ENCODE measurements at regions not wholly inside any gene's neighbourhood (a gene's known extent, or its start where the extent isn't known, plus 50 kb on each side); places are given as distances from the start of the nearest gene placed in this dataset.

DNA sequence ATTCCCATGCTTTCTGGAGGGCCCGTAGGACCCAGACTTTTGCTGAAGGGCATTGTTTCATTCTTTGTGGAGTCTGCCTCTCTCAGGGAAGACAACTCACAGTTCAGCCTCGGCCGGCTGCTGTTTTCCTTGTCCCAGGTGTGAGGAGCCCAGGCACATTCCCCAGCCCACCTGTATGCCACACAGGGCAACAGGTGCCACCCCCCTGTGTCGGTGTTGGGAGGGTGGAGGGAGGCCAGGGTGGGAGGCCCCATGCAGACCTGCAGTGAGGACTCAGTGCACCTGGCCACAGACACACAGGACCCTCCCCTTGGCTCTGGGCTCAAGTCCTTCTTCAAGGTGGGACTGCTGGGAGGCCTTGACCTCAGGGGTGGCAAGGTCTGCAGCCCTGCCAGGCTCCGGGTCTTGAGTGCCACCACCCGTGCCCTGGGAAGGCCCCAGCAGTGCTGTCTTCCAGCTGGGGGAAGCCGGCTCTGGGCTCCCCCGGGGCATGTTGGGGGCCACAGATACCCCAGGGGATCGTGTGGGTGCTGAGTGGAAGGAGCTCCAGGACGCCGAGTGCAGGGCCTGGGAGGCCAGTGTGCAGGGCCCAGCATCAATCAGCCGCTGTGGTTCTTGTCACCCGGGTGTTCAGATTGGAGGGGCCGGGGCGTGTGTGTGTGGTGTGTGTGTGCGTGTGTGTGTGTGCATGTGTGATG, 1286.1 kb downstream of the BRD1 start:
- no peak for DNase-seq

DNA sequence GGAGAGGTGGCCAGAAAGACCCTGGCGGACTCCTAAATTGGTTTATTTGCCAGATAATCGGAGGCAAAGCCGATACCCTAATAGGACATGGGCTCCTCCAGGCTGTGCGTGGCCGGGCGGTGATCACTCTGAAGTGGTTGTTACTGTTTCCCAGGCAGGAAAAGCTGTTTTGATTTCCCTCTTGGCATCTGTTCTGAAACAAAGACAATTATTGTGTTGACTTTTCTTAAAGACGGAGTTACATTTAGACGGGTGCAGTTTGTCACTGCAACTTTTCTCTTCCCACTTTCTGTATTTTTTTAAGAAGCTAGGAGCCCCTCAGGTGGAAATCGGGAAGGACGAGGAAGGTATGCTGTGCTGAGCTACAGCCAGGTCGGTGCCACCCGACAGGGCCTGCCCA, 1288.4 kb downstream of the BRD1 start:
- no peak for DNase-seq

DNA sequence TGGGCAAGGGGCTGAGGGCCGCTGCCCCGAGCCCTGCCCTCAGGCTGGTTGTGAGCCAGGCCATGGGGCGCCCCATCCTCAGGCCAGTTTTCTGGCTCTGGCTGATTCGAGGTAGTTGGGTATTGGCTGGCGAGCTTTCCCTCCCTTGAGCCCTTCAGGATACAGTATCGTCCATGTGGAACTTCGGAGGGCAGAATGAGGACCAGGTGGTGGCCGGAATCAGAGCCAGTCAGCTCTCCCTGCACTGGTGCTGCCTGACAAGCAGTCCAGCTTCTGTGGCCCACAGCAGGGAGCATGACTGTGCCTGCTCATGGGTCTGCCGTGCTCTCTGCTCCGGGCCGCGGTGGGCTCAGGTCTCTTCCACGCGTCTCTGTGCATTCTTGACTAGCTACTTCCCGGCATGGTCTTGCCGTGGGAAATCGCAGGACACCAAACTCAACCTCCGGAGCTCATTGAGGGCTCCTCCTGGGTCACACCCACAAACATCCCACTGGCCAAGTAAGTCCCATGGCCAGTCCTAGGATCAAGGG, 1289.3 kb downstream of the BRD1 start:
- DNase-seq, result no peak

DNA sequence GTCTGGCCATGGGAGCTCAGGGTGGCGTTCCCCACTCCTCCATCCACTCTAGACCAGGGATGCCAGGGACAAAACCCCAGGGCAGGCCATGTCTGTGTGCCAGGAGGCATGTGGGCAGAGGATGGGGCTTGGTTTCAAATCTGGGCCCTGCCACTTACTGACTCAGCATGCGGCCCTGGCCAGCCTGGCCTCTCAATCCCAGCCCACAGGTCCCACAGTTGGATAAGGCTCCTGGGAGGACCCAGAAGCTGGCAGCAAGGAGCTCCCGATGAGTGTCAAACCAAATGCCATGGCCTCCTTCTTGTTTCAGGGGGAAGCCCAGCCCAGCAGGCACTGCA, 1290.4 kb downstream of the BRD1 start:
- no peak for DNase-seq

DNA sequence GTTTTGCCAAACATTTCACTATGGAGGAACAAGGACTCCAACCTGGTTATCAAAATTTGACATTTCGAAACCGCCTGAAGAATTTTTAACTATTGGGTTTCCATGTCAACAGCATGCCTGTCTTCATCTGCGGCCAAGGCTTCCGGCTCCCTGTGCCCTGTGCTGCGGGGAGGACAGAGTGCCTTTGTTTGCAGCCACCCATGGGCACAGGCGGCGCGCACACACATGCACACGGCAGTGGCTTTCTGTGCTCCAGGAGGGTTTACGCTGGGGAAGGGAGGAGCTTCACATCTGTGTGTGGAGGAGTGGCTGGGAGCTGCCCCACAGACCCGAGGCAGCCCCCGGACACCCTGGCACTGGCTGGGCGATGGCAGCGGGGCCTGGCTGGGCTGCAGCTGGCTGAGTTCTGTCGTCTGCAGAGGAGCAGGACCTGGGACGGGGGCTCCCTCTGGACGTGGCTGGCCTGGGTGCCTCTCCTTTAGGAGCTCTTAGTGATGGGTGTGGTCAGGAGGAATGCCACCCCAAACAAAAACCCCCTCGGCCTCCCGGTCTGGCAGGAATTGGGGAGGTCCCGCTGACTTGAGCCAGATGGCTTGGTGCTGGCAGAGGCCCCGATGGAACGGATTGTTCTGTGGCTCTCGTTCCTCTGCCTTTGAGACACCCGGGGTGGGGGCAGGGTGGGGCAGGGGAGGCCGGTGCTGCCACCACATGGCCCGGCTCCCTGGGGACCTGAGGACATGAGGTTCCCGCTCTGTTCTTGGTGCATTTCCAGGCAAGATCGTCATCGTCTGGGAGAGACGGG, 1290.9 kb downstream of the BRD1 start:
- DNase-seq, result no peak

DNA sequence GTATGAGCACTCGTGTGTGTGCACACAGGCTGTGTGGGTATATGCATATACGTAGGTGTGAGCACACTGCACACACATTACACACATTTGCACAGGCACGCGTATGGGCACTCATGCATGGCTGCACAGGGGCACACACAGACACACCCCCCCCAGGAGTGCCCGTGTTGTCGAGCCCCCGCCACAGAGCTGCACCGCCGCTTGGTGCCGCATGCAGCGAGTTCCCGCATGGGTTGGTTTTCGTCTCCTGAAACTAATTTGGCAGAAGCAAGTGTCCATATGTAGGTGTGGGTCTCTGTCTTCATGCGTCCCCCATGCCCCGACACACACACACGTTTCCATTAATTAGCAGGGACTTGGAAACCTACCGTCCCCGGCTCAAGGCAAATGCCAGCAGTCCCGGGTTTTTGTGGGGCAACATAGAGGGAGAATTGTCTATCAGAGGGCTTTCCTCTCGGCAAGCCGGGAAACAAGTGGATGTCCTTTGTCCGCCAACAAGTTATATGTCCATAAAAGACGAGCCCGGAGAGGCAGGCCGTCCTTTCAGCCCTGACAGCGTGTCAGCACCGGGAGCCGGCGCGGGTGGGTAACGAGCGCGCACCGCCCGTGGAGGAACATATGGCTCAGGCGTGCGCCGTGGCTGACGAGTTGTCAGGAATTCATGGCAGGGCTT, 1291.7 kb downstream of the BRD1 start:
- DNase-seq, result no peak

DNA sequence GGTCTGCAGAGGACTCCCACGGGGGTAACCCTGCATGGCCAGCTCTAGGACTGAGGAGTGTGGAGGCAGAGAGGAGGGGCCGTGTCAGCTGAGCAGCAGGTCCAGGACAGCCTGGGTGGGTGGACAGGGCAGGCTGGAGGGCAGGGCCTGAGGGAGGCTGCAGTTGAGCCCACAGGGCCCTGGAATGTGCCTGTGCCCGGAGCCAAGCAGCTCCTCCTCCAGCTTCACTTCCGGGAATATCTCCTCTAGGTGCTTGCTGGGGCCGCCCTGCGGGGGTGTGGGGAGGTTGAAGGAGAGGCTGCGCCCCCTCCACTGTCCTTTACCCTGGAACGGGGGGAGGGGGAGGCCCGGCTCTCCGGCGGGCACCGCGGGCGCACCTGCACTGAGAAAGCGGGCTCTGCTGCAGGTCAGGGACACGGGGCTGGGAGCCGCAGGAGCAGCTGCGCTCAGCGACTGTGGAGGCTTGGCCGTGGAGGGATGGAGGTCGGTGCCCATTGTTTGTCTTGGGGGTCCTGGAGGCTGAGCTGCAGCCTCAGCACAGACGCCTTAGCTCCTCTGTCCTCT, 1293.2 kb downstream of the BRD1 start:
- no peak for DNase-seq

DNA sequence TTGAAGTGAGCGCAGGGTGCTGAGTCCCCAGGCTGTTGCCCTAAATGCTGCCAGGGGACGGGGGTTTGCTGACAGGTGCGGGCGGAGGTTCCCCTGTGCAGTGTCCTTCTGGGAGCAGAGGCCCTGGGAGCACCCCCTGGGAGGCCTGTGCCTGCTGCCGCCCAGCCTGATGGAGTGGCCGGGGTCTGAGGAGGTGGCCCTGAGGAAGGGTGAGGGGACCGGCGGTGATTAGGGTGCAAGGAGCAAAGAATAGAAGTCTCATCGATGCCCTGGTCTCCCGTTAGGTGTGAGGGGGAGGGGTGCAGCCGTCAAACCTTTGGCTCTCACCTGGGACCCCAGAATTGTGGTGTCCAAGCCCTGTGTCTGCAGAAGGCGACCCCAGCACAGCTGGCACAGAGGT, 1294.7 kb downstream of the BRD1 start:
- DNase-seq, result no peak

DNA sequence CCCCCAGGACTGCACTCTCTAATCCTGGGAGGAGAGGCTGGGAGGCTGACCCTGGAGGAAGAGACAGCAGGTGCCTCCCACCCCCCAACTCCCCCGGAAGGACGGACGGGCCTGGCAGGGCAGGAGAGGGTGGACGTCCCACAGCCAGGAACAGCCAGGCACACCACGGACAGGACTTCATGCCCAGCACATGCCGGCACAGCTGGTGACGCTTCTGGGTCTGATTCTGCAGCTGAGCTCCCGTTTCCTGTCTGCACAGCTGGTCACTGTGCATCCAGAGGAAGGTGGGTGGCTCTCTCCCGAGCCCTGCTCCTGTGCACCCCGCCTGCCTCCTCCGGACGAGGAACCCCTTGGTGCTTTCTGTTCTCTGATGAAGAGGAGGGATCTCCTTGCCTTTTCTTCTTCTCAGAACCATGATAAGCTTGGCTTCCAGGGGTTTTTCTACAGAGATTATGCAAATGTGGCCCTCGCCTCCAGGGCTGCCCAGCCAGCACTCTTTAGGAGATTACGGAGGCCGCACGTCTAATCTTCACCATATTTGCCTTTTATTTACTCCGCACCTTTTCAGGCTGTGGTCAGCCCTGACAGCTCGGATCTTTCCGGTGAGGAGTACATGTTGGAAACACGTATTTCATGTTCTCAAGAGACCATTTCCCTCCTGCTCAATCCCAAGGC, 1295.8 kb downstream of the BRD1 start:
- DNase-seq, result no peak

DNA sequence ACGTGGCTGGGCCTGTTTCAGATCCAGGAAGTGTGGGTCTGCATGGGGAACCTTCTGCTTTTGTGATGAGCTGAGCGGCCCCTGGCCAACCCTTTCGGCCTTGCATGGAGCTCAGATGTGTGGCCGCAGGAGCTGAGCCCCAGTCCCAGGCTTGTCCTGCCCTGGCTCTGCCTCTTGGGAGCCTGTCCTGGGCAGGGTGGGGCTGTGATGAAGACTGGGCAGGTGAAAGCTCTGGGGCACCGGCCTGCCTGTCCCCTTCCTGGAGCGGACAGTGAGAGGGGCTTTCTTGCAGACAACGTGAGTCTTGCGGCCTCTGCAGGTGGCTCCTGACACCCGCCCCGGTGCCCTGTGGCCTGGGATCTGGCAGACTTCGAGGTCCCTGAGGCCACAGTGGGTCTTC, 1296.6 kb downstream of the BRD1 start:
- DNase-seq, result no peak

DNA sequence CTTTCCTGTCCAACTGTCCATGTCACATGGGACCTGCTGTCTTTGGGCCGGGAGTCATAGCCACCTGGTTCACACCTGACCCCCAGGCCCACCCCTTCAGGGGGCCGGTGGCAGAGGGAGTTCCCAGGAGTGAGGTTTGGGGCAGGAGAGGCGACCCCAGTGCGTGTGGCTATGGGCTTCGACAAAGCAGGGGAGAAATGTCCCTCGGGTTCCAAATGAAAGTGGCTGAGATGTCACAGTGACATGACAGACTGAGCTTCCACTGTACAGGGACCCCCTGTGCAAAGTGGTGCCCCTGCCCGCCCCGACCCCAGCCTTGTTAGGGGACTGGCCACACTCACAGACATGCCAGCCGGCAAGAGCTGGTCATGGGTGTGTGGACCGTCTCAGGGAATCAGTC, 1297.0 kb downstream of the BRD1 start:
- no peak for DNase-seq

DNA sequence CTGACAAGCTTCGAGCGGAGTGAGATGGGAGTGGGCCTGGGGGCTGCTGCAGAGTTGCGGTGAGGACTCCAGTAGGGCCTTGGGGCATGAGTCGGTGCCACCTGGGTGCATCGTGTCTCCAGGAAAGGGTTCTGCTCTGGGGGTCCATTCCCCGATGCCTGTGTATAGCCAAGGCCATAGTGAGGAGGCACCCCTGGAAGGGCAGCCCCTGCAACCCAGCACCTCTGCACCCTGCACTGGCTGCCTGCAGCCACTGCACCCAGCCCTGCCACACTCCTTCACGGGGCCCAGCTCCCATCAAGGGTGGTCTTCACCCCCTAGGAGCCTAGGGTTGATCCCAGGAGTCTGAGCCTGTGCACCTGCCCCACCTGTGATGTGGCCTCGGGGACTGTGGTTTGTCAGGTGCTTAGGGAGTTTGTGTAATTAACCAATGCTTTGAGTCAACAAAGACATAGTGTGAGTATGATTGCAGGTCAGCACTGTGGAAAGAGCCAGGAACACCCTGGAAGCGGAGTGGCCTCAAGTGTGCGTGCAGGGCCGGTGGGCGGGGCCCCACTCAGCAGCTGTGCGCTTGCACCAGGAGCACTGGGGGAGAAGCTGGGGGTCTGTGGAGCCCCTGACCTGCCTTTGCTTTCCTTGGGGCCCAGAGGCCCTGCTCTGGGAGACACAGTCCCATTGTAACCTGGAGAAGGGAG, 1299.3 kb downstream of the BRD1 start:
- no peak for DNase-seq

DNA sequence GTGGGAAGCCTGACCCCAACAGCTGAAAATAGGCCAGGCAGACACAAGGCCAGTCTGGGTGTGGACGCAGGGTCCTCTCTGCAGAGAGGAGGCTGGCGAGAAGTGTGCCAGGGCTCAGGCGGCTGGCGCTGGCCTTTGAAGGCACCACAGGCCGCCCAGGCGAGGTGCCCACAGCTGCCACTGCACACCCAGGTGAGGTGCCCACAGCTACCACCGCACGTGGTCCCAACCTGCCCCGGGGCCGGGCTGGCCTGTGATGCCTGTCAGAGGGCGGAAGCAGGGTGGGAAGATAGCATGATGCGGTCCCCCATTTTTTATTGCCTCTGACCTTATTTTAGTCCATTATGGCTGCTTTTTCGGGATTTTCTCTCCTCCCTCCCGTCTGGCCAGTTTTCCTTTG, 1303.9 kb downstream of the BRD1 start:
- DNase-seq, result no peak

DNA sequence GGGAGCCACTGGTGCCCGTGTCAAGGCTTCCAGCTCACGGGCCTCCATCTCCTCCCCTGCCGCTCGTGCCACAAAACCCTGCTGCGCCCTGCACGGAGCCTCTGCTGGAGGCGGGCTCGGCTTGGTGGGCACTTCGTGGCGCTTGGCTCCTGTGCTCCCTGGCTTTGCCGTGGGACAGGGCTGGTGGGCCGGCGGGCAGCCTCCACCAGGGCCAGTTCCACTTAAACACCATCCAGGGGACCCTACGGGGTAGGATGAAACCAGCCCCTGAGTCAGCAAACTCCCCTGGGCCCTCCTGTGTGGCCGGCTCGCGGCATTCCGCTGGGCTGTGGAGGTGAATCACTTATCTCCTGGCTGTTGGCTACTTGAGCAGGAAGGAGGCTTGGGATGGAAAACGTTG, 1304.6 kb downstream of the BRD1 start:
- no peak for DNase-seq

DNA sequence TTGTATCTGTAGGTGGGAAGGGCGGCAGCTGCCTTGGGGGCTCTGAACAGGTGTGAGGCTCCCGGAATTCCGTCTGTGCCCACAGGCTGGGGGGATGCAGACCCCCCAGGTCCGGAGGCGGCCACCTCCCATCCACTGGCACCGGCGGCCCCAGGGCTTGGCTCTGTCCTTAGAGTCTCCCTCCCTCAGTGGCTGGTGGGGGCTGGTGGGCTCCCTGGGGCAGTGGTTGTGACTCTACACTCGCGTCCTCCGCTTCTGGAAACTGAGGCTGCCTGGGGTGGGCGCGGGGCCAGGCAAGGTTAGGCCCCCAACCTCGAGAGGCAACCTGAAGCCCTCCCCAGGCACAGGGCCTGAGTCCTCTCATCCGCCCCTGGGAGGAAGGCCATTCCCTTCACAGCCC, 1305.4 kb downstream of the BRD1 start:
- DNase-seq, result no peak

DNA sequence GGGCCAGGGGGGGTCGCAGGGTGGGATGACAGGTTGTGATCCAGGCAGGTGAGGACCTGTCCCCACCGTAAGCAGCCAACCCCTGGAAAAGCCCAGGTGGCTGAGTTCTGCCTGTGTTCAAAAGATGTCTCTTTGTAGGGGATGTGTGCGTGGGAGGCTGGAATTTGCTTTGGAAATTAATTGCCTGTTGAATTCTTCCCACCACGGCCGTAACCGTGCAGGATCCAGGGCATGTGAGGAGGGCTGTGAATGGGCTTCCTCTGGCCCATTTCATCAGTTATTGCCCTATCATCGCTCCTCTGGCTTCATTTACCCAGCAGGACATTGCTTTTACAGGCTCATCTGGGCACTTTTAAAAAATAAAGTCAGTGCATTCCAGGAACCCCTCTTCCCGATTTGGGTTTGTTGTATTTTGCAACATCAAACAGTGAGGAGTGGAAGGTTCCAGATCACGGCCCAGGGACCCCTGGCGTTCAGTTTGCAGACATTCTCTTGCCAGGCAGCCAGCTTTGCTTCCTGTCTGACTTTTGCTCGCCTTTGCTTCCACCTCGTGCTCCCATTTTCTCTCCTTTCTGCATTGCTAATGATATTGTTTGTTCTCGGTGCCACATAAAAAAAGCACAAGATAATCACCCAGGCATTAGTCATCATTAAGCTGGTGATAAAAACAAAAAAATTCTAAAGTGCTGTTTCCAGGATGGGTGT, 1306.6 kb downstream of the BRD1 start:
- DNase-seq, result no peak

DNA sequence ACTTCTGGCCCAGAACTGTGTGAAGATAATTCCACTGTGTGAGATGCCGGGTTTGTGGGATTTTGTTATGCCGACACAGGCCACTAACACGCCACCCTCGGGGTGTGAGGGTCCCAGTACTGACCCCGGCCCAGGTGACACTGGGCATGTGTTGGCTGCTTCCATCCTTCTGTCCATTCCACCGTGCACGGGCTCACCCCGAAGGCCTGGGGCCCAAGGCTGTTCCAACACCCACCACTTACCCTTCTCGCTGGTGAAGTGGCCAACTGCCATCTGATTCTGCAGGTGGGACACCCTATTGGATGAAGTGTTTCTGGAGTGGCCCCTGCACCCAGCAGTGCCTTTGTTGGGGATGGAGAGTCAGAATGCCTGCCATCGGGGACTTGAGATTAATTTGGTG, 1307.5 kb downstream of the BRD1 start:
- no peak for DNase-seq

DNA sequence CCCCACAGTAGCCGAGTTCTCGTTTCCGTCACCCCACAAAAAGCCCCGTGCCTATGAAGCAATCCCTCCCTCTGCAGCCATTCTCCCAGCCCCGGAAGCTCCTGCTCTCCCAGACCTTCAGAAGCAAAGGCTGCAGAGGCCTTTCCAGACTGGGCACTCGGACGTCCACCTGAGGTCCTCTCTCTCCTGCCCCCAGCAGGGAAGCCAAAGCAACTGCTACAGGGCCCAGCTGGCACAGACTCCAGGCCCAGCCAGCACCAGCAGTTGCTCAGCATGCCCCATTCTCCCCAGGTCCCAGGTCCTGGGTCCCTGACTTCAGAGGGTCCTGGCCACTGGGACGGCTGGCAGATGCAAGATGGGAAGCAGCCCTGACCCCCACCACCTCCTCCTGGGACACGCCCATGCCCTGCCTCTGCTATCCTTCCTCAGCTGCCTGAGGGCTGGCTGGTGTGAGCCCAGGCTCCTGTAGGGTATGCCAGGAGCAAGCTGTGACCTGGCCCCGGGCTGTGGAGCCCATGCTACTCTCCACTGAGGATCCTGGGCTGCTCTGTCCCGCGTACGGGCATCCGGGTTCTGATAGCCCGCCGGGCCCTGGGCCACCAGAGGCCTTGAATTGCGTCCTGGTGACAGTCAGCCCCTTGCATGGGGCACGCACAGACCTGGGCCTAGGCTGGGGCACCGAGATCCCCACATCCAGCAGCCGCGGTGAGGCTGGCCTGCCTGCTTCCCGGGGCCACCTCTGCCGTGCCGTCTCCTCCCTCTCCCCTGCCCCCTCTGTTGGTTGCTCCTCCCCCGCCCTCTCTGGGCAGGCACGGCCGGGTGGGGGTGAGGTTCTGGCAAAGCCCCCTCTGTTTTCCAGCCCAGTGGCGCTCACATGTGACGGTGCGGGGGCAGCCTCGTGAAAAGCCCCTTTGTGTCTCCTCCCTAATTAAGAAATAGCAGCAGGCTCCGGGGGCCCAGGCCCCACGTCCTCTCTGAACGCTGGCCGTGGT, 1310.3 kb downstream of the BRD1 start:
- DNase-seq, result no peak

DNA sequence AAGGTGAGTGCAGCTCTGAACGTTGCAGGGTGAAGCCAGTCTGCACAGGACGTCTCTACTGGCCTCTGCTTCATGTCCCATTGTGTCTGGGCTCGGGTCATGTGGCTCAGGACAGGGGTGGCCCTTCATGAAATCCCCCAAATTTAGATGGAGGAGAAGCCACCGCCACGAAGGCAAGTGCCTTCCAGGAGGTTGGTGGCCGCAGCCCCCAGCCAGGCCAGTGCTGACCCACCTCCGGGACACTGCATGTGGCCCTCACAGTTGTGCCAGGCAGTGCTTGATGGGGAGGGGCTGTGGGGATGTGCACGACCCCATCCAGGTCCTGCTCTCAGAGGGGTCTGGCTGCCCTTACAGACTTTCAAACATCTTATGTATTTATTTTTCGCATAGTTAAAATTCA, 1311.1 kb downstream of the BRD1 start:
- DNase-seq, result no peak

DNA sequence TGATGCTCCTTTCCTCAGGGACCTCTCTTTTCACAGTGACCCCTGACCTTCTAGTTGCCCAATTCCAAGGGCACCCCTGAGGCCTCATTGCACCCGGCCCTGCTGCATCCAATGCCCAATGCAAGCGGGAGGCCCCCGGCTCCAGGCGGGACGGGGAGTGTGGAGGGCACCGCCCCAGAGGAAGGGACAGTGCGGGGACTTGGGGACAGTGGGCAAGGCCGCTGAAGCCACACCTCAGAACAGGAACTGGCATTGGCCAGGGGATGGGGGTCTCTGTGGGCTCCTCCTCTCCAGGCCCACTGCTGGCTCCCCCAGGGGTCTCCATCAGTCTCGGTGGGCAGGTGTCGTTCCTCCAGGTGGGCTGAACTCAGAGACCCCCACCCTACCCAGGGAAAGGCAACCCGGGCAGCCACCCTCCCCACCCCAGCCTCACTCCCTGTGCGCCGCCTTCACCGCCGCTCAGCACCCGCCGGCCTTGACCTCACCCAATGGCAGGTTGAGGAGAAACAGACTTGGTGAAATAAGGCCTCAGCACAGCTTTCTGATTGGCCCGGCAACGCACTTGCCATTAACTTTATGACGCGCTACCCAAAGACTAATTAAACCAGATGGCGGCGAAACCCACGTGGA, 1312.0 kb downstream of the BRD1 start:
- no peak for DNase-seq

All from SW 1271 (cell line).